ENCODE measurements at regions not wholly inside any gene's neighbourhood (a gene's known extent, or its start where the extent isn't known, plus 50 kb on each side); places are given as distances from the start of the nearest gene placed in this dataset.

DNA sequence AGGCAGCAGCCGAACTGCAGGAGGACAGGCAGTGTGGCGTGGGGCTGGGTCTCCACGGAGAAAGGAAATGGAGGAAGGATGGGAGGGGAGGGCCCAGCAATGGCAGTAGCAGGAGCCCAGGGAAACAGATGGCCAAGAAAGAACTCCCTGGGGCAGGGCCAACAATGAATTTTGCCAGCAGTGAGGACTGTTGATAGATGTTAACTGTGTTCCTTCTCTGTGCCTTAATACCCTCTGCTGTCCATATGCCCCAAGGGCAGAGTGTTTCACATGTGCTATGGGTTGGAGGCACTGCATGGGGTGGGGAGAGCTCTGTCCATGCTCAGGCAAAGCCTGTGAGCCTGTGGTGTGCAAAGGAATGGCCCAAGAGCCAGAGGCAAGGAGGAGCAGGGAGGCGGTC lies 70.8 kb upstream of the POMGNT2 start:
- TF ChIP-seq, protein P1, sequence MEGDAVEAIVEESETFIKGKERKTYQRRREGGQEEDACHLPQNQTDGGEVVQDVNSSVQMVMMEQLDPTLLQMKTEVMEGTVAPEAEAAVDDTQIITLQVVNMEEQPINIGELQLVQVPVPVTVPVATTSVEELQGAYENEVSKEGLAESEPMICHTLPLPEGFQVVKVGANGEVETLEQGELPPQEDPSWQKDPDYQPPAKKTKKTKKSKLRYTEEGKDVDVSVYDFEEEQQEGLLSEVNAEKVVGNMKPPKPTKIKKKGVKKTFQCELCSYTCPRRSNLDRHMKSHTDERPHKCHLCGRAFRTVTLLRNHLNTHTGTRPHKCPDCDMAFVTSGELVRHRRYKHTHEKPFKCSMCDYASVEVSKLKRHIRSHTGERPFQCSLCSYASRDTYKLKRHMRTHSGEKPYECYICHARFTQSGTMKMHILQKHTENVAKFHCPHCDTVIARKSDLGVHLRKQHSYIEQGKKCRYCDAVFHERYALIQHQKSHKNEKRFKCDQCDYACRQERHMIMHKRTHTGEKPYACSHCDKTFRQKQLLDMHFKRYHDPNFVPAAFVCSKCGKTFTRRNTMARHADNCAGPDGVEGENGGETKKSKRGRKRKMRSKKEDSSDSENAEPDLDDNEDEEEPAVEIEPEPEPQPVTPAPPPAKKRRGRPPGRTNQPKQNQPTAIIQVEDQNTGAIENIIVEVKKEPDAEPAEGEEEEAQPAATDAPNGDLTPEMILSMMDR (IDR thresholded peaks at IDR 0.05; ENCODE audit: low read depth, low read length) = no peak
- TF ChIP-seq EZH2phosphoT487 (IDR thresholded peaks at IDR 0.05; ENCODE audit: low read depth) = no peak

All from OCI-LY3 (cell line).